Muscle of leg (tissue), 3 donors: ENCODE measurements at regions not wholly inside any gene's neighbourhood (a gene's known extent, or its start where the extent isn't known, plus 50 kb on each side); places are given as distances from the start of the nearest gene placed in this dataset.
A peak's percentile ranks its signal among the peaks of the same experiment; 100 is the strongest.

Experiments used
- DNase-seq: peaks from one replicate; pipeline ENCODE4 v3.0.0; 2013
- H3K27ac ChIP-seq: one replicate; pipeline ENCODE4 v1.5.1; 2013; ENCODE audit warnings: mild to moderate bottlenecking, low read length, control low read depth
- H3K27me3 ChIP-seq: one replicate; pipeline ENCODE4 v1.6.1; 2013; ENCODE audit warnings: low read length; ENCODE audit not compliant: control insufficient read depth, insufficient read depth
- H3K36me3 ChIP-seq: one replicate; pipeline ENCODE4 v1.6.1; 2013; ENCODE audit warnings: low read length; ENCODE audit not compliant: control insufficient read depth, insufficient read depth
- H3K4me1 ChIP-seq: one replicate; pipeline ENCODE4 v1.6.1; 2013; ENCODE audit warnings: low read length; ENCODE audit not compliant: control insufficient read depth, insufficient read depth
- H3K4me3 ChIP-seq: one replicate; pipeline ENCODE4 v1.5.1; 2013; ENCODE audit warnings: low read length, control low read depth
- H3K9me3 ChIP-seq: replicated peaks from 2 replicates; pipeline ENCODE4 v1.6.1; 2013; ENCODE audit warnings: low read depth, low read length; ENCODE audit not compliant: control insufficient read depth
- WGBS: methylation state at CpG from one replicate; pipeline ENCODE4 v1.1.5; 2013; ENCODE audit warnings: missing lambda C conversion rate; ENCODE audit not compliant: insufficient coverage; 5-methylcytosine and 5-hydroxymethylcytosine counted together

- H3K27ac ChIP-seq, result no peak overlapping the region
- DNase-seq, result no peak
- no peaks in the 10 kb centered on the region for H3K4me1 ChIP-seq
- no peaks in the 10 kb centered on the region for H3K9me3 ChIP-seq
- no peaks in the 10 kb centered on the region for H3K36me3 ChIP-seq
- WGBS, result 89% methylated on average over 4 of the region's 7 CpGs
- no peaks in the 10 kb centered on the region for H3K27me3 ChIP-seq
- no peak overlapping the region for H3K4me3 ChIP-seq
These were observed 227.1 kb downstream of the VRK1 start for GRCh38 chr14:97024300-97024699.

GRCh38 chr14:97025722-97026121 lies 228.5 kb downstream of the VRK1 start:
- Histone ChIP-seq H3K36me3 (no peaks in the 10 kb centered on the region), H3K4me1 (no peaks in the 10 kb centered on the region), H3K4me3 (no peak overlapping the region), H3K27ac (no peak overlapping the region), H3K27me3 (no peaks in the 10 kb centered on the region), H3K9me3 (no peaks in the 10 kb centered on the region)
- 38% methylated on average over 16 of the region's 16 CpGs for WGBS
- no peak for DNase-seq

GRCh38 chr14:97027256-97027999 lies 230.2 kb downstream of the VRK1 start:
- H3K27me3 ChIP-seq, result peaks cover 5% of the 10 kb centered on the region
- H3K9me3 ChIP-seq, result peaks cover 2% of the 10 kb centered on the region
- H3K4me1 ChIP-seq, result no peaks in the 10 kb centered on the region
- 69% methylated on average over 9 of the region's 12 CpGs for WGBS
- H3K27ac ChIP-seq, result no peak overlapping the region
- H3K36me3 ChIP-seq, result no peaks in the 10 kb centered on the region
- H3K4me3 ChIP-seq, result no peak overlapping the region
- no peak for DNase-seq

- no peak overlapping the region for H3K4me3 ChIP-seq
- peaks cover 2% of the 10 kb centered on the region for H3K9me3 ChIP-seq
- H3K27ac ChIP-seq, result no peak overlapping the region
- no peak for DNase-seq
- no peaks in the 10 kb centered on the region for H3K36me3 ChIP-seq
- WGBS, result no CpG with 5 or more reads among the region's 1 CpG
- H3K4me1 ChIP-seq, result peaks cover 4% of the 10 kb centered on the region
- H3K27me3 ChIP-seq, result peaks cover 14% of the 10 kb centered on the region
These were observed 231.2 kb downstream of the VRK1 start for GRCh38 chr14:97028382-97028781.

- WGBS, result no CpG with 5 or more reads among the region's 2 CpGs
- H3K27ac ChIP-seq, result no peak overlapping the region
These were observed 232.6 kb downstream of the VRK1 start for GRCh38 chr14:97029800-97030199.

GRCh38 chr14:97031530-97031929 lies 234.3 kb downstream of the VRK1 start:
- Histone ChIP-seq H3K36me3 (no peaks in the 10 kb centered on the region), H3K27ac (no peak overlapping the region), H3K9me3 (peaks cover 2% of the 10 kb centered on the region), H3K27me3 (peaks cover 23% of the 10 kb centered on the region), H3K4me3 (no peak overlapping the region), H3K4me1 (peaks cover 4% of the 10 kb centered on the region)
- WGBS, result 80% methylated on average over 1 of the region's 4 CpGs
- DNase-seq, result no peak

More at GRCh38 chr14:97029800-97030199, 232.6 kb downstream of the VRK1 start:
- no peaks in the 10 kb centered on the region for H3K36me3 ChIP-seq
- peaks cover 21% of the 10 kb centered on the region for H3K27me3 ChIP-seq
- H3K4me1 ChIP-seq, result peaks cover 4% of the 10 kb centered on the region
- DNase-seq, result no peak
- H3K9me3 ChIP-seq, result peaks cover 2% of the 10 kb centered on the region
- H3K4me3 ChIP-seq, result no peak overlapping the region

- H3K27me3 ChIP-seq, result peaks cover 23% of the 10 kb centered on the region
- no peak for DNase-seq
- peaks cover 2% of the 10 kb centered on the region for H3K9me3 ChIP-seq
- no peaks in the 10 kb centered on the region for H3K36me3 ChIP-seq
- 18% methylated on average over 30 of the region's 32 CpGs for WGBS
- no peak overlapping the region for H3K27ac ChIP-seq
- no peak overlapping the region for H3K4me3 ChIP-seq
- peaks cover 4% of the 10 kb centered on the region for H3K4me1 ChIP-seq
These were observed 236.4 kb downstream of the VRK1 start for GRCh38 chr14:97033556-97034081.

- H3K4me3 ChIP-seq, result no peak overlapping the region
- 84% methylated on average over 6 of the region's 16 CpGs for WGBS
- H3K4me1 ChIP-seq, result peaks cover 4% of the 10 kb centered on the region
- H3K27me3 ChIP-seq, result peaks cover 21% of the 10 kb centered on the region
- no peak for DNase-seq
- no peaks in the 10 kb centered on the region for H3K36me3 ChIP-seq
- peaks cover 8% of the 10 kb centered on the region for H3K9me3 ChIP-seq
- H3K27ac ChIP-seq, result no peak overlapping the region
These were observed 239.1 kb downstream of the VRK1 start for GRCh38 chr14:97036086-97036852.

GRCh38 chr14:97039717-97040363 lies 242.7 kb downstream of the VRK1 start:
- 80% methylated on average over 1 of the region's 1 CpG for WGBS
- DNase-seq, result no peak
- H3K4me3 ChIP-seq, result no peak overlapping the region
- H3K4me1 ChIP-seq, result no peaks in the 10 kb centered on the region
- H3K27me3 ChIP-seq, result peaks cover 2% of the 10 kb centered on the region
- H3K36me3 ChIP-seq, result no peaks in the 10 kb centered on the region
- H3K9me3 ChIP-seq, result peaks cover 7% of the 10 kb centered on the region
- no peak overlapping the region for H3K27ac ChIP-seq

- Histone ChIP-seq H3K36me3 (no peaks in the 10 kb centered on the region), H3K9me3 (no peaks in the 10 kb centered on the region), H3K27ac (no peak overlapping the region), H3K27me3 (no peaks in the 10 kb centered on the region), H3K4me1 (peaks cover 8% of the 10 kb centered on the region), H3K4me3 (no peak overlapping the region)
- peak; percentile 51 for DNase-seq
- 29% methylated on average over 3 of the region's 7 CpGs for WGBS
These were observed 249.8 kb downstream of the VRK1 start for GRCh38 chr14:97046967-97047366.
